ENCODE measurements at regions not wholly inside any gene's neighbourhood (a gene's known extent, or its start where the extent isn't known, plus 50 kb on each side); places are given as distances from the start of the nearest gene placed in this dataset.

GRCh38 chr3:67821135-67821534 lies 166.7 kb upstream of the SUCLG2 start:
- no peak for TF ChIP-seq CTCF (IDR thresholded peaks at IDR 0.05)
- TF ChIP-seq POLR2AphosphoS5 (IDR thresholded peaks at IDR 0.05) = no peak
- no peak for TF ChIP-seq POLR2A (IDR thresholded peaks at IDR 0.05; ENCODE audit: low read depth)
- no peak for TF ChIP-seq EP300 (IDR thresholded peaks at IDR 0.05)
